ENCODE measurements at regions not wholly inside any gene's neighbourhood (a gene's known extent, or its start where the extent isn't known, plus 50 kb on each side); places are given as distances from the start of the nearest gene placed in this dataset.

DNA sequence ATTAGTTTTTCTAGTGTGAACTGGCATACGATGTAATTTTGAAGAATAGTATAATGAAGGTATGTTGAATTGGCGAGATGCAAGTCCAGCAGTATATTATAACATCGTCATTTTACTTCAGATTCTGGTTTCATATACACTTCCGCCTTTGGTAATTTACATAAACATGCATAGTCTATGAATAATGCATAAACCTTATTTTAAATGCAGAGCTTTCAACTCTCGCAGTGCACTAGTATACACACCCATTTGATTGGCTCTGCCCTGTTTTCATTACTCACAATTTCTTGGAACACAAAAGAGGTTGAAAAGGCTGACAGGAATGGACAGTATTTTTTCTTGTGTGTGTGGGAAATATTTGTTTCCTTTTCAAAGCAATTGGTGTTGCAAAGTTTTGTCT lies 128.9 kb upstream of the CCNH start:
- Histone ChIP-seq H3K36me3 (ENCODE audit: insufficient read depth, low read length) (no peaks in the 10 kb centered on the region), H2AFZ (ENCODE audit: low read depth, low read length) (no peak overlapping the region), H3K4me2 (ENCODE audit: low read length) (peak overlapping the region; percentile 35), H3K9me3 (ENCODE audit: low read length) (no peaks in the 10 kb centered on the region), H3K9me2 (ENCODE audit: insufficient read depth, low read length) (no peaks in the 10 kb centered on the region), H3K27ac (ENCODE audit: low read length) (peak overlapping the region; percentile 86), H3K79me2 (replicated peaks; ENCODE audit: insufficient read depth, low read length) (no peaks in the 10 kb centered on the region), H4K20me1 (ENCODE audit: insufficient read depth) (no peaks in the 10 kb centered on the region), H3K27me3 (ENCODE audit: insufficient read depth, low read depth, low read length) (no peaks in the 10 kb centered on the region), H3F3A (ENCODE audit: insufficient read depth, low read length, poor library complexity, severe bottlenecking) (peaks cover 3% of the 10 kb centered on the region), H3K9ac (ENCODE audit: low read length) (peak overlapping the region; percentile 45), H3K4me3 (ENCODE audit: low read length) (peak overlapping the region; percentile 41)
- TF ChIP-seq SMC3 (conservative IDR thresholded peaks at IDR 0.05; ENCODE audit: poor library complexity): no peak
- no peak for TF ChIP-seq EP300 (conservative IDR thresholded peaks at IDR 0.05; ENCODE audit: poor library complexity, severe bottlenecking)
- no peak for TF ChIP-seq MXI1 (conservative IDR thresholded peaks at IDR 0.05; ENCODE audit: poor library complexity, severe bottlenecking)
- no peak for TF ChIP-seq RAD21 (conservative IDR thresholded peaks at IDR 0.05)
- TF ChIP-seq, protein P1, sequence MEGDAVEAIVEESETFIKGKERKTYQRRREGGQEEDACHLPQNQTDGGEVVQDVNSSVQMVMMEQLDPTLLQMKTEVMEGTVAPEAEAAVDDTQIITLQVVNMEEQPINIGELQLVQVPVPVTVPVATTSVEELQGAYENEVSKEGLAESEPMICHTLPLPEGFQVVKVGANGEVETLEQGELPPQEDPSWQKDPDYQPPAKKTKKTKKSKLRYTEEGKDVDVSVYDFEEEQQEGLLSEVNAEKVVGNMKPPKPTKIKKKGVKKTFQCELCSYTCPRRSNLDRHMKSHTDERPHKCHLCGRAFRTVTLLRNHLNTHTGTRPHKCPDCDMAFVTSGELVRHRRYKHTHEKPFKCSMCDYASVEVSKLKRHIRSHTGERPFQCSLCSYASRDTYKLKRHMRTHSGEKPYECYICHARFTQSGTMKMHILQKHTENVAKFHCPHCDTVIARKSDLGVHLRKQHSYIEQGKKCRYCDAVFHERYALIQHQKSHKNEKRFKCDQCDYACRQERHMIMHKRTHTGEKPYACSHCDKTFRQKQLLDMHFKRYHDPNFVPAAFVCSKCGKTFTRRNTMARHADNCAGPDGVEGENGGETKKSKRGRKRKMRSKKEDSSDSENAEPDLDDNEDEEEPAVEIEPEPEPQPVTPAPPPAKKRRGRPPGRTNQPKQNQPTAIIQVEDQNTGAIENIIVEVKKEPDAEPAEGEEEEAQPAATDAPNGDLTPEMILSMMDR (IDR thresholded peaks at IDR 0.05; ENCODE audit: poor library complexity, severe bottlenecking): no peak
- no peak for TF ChIP-seq POLR2AphosphoS5 (IDR thresholded peaks at IDR 0.05)
- no peak for TF ChIP-seq TAF1 (IDR thresholded peaks at IDR 0.05; ENCODE audit: low read depth)
- TF ChIP-seq EZH2 (IDR thresholded peaks at IDR 0.05; ENCODE audit: borderline replicate concordance, insufficient read depth, low read length, poor library complexity, severe bottlenecking): no peak
- no peak for TF ChIP-seq REST (IDR thresholded peaks at IDR 0.05; ENCODE audit: borderline replicate concordance)

- Histone ChIP-seq H4K20me1 (ENCODE audit: insufficient read depth) (no peaks in the 10 kb centered on the region), H3K79me2 (replicated peaks; ENCODE audit: insufficient read depth, low read length) (no peaks in the 10 kb centered on the region), H2AFZ (ENCODE audit: low read depth, low read length) (peak overlapping the region; percentile 5), H3K4me3 (ENCODE audit: low read length) (peak overlapping the region; percentile 41), H3F3A (ENCODE audit: insufficient read depth, low read length, poor library complexity, severe bottlenecking) (peaks cover 5% of the 10 kb centered on the region), H3K4me2 (ENCODE audit: low read length) (peak overlapping the region; percentile 21), H3K9ac (ENCODE audit: low read length) (peak overlapping the region; percentile 38), H3K27me3 (ENCODE audit: insufficient read depth, low read depth, low read length) (no peaks in the 10 kb centered on the region), H3K27ac (ENCODE audit: low read length) (peak overlapping the region; percentile 86), H3K9me3 (ENCODE audit: low read length) (no peaks in the 10 kb centered on the region), H3K9me2 (ENCODE audit: insufficient read depth, low read length) (no peaks in the 10 kb centered on the region), H3K36me3 (ENCODE audit: insufficient read depth, low read length) (no peaks in the 10 kb centered on the region)
- no peak for TF ChIP-seq SMC3 (conservative IDR thresholded peaks at IDR 0.05; ENCODE audit: poor library complexity)
- TF ChIP-seq EP300 (conservative IDR thresholded peaks at IDR 0.05; ENCODE audit: poor library complexity, severe bottlenecking): no peak
- TF ChIP-seq TAF1 (IDR thresholded peaks at IDR 0.05; ENCODE audit: low read depth): no peak
- TF ChIP-seq, protein P1 (IDR thresholded peaks at IDR 0.05; ENCODE audit: poor library complexity, severe bottlenecking): peak; percentile 38
- TF ChIP-seq POLR2AphosphoS5 (IDR thresholded peaks at IDR 0.05): no peak
- no peak for TF ChIP-seq REST (IDR thresholded peaks at IDR 0.05; ENCODE audit: borderline replicate concordance)
- no peak for TF ChIP-seq MXI1 (conservative IDR thresholded peaks at IDR 0.05; ENCODE audit: poor library complexity, severe bottlenecking)
- no peak for TF ChIP-seq EZH2 (IDR thresholded peaks at IDR 0.05; ENCODE audit: borderline replicate concordance, insufficient read depth, low read length, poor library complexity, severe bottlenecking)
- TF ChIP-seq RAD21 (conservative IDR thresholded peaks at IDR 0.05): peak; percentile 42
These were observed 128.3 kb upstream of the CCNH start for GRCh38 chr5:87541033-87541432.

Data from neural cell (in vitro differentiated cells).